ENCODE measurements at regions not wholly inside any gene's neighbourhood (a gene's known extent, or its start where the extent isn't known, plus 50 kb on each side); places are given as distances from the start of the nearest gene placed in this dataset.

GRCh38 chrX:14164828-14165227 lies 135.1 kb upstream of the GEMIN8 start:
- no peak for DNase-seq (ENCODE audit: low spot score)

- no peak for DNase-seq (ENCODE audit: low spot score)
Measured at GRCh38 chrX:14125462-14125861, 95.8 kb upstream of the GEMIN8 start.

DNA sequence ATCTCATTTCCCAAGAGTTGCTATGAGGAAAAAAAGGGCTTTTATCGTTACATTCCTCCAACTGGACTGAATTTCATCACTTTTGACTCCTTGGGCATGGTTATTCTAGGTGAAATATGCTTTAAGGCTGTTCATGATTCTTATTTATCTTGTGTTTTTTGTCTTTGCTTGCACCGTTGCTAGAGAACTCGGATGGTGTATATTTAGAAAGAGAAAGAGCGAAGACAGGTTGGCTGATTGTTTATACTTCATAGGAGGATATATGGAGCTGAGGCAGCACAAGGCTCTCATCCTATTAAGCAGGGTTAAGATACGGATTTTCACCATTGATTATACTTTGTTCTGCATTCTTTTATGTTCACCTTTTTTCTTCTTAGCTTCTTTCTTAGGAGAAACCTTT lies 94.9 kb upstream of the GEMIN8 start:
- DNase-seq (ENCODE audit: low spot score): no peak

GRCh38 chrX:14095702-14096101 lies 66.0 kb upstream of the GEMIN8 start:
- DNase-seq (ENCODE audit: low spot score): peak; percentile 2

GRCh38 chrX:14094191-14094590 lies 64.5 kb upstream of the GEMIN8 start:
- no peak for DNase-seq (ENCODE audit: low spot score)

DNA sequence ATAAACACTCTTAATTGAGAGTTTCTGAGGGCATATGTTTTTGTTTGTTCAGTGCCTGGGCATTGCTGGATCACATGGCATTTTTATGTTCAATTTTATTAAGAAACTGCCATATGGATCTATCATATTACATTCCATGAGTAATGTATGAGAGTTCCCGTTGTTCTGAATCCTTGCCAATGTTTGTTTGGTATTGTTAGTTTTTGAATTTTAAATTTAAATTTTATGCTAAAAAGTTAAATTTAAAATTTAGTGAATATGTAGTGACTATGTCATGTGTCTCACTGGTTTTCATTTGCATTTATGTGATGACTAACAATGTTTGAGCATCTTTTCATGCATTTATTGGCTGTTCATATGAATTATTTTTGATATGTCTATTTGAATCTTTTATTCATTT lies 54.8 kb upstream of the GEMIN8 start:
- DNase-seq (ENCODE audit: low spot score): no peak

GRCh38 chrX:14083783-14084182 lies 54.1 kb upstream of the GEMIN8 start:
- DNase-seq (ENCODE audit: low spot score): no peak

DNA sequence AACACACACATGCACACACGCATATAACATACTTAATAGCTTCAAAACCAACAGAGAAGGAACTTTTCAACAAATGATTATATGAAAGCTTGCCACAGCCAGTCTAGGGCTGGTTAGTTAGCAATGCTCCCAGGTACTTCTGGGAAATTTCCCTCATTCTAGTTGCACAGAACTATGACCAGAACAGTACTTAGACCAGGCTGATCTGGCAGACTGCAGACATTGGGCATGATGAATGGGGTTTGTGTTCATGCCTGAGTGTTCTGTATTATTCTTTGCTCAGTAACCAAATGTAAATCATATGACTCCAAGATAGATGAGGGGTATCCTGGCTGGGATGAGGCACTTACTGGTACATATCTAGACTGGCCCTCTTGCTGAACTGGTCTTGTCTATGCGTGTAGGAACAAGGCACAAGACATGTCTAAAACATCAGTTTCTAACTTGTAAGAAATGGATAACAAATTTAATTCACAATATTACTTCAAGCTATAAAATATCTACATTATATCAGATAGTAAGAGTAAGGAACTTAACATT lies 50.3 kb upstream of the GEMIN8 start:
- no peak for DNase-seq (ENCODE audit: low spot score)

All from putamen (tissue), 1 donor.